Astrocyte (in vitro differentiated cells and primary cell): ENCODE measurements at regions not wholly inside any gene's neighbourhood (a gene's known extent, or its start where the extent isn't known, plus 50 kb on each side); places are given as distances from the start of the nearest gene placed in this dataset.

ENCODE experiments used
- DNase-seq: peaks from one replicate; pipeline ENCODE4 v3.0.0-alpha.2; 2010; ENCODE audit warnings: low read depth
- FAIRE-seq: peaks from 2 replicates; lab custom pipeline; 2011; peaks lifted over from hg19 to GRCh38; lab: Jason Lieb, UNC
- H2AFZ ChIP-seq: 2 replicates; pipeline ENCODE4 v1.6.0; 2012; ENCODE audit warnings: low read depth, low read length, inconsistent platforms
- H3K27ac ChIP-seq: 2 replicates; pipeline ENCODE4 v1.5.1; 2011; ENCODE audit warnings: low read depth, low read length, inconsistent platforms
- H3K27me3 ChIP-seq: 2 replicates; pipeline ENCODE4 v1.6.0; 2011; ENCODE audit warnings: low read length, inconsistent platforms; ENCODE audit not compliant: insufficient read depth
- H3K36me3 ChIP-seq: 2 replicates; pipeline ENCODE4 v1.5.1; 2011; ENCODE audit warnings: low read length, inconsistent platforms; ENCODE audit not compliant: insufficient read depth
- H3K4me1 ChIP-seq: 2 replicates; pipeline ENCODE4 v1.5.1; 2011; ENCODE audit warnings: low read length, inconsistent platforms; ENCODE audit not compliant: insufficient read depth
- H3K4me2 ChIP-seq: 2 replicates; pipeline ENCODE4 v1.6.0; 2012; ENCODE audit warnings: low read length, inconsistent platforms
- H3K4me3 ChIP-seq: 2 replicates; pipeline ENCODE4 v1.5.1; 2011; ENCODE audit warnings: low read depth, mild to moderate bottlenecking, low read length, inconsistent platforms; ENCODE audit not compliant: insufficient read depth
- H3K79me2 ChIP-seq: 2 replicates; pipeline ENCODE4 v1.6.0; 2012; ENCODE audit warnings: mild to moderate bottlenecking, low read length, inconsistent platforms; ENCODE audit not compliant: insufficient read depth
- H3K9ac ChIP-seq: 2 replicates; pipeline ENCODE4 v1.6.0; 2012; ENCODE audit warnings: mild to moderate bottlenecking, low read length, inconsistent platforms
- H3K9me3 ChIP-seq: 2 replicates; pipeline ENCODE4 v1.5.1; 2012; ENCODE audit warnings: low read depth, mild to moderate bottlenecking, low read length, inconsistent platforms; ENCODE audit not compliant: insufficient read depth
- H4K20me1 ChIP-seq: 2 replicates; pipeline ENCODE4 v1.6.0; 2012; ENCODE audit warnings: low read length, inconsistent platforms; ENCODE audit not compliant: insufficient read depth
- H3K27ac Mint-ChIP-seq: one replicate; pipeline ENCODE4 v1.8.0; 2021; ENCODE audit warnings: mild to moderate bottlenecking, mixed read lengths; ENCODE audit not compliant: unreplicated experiment
- H3K27me3 Mint-ChIP-seq: one replicate; pipeline ENCODE4 v1.8.0; 2021; ENCODE audit warnings: low read depth, mixed read lengths; ENCODE audit not compliant: unreplicated experiment
- H3K36me3 Mint-ChIP-seq: one replicate; pipeline ENCODE4 v1.8.0; 2021; ENCODE audit warnings: low read depth, mixed read lengths; ENCODE audit not compliant: unreplicated experiment
- H3K4me1 Mint-ChIP-seq: one replicate; pipeline ENCODE4 v1.8.0; 2021; ENCODE audit warnings: low read depth, mixed read lengths; ENCODE audit not compliant: unreplicated experiment
- H3K4me3 Mint-ChIP-seq: one replicate; pipeline ENCODE4 v1.8.0; 2021; ENCODE audit warnings: mild to moderate bottlenecking, moderate library complexity, mixed read lengths; ENCODE audit not compliant: unreplicated experiment
- H3K9me3 Mint-ChIP-seq: one replicate; pipeline ENCODE4 v1.8.0; 2021; ENCODE audit warnings: mild to moderate bottlenecking, mixed read lengths; ENCODE audit not compliant: unreplicated experiment
- CTCF ChIP-seq: IDR thresholded peaks from 2 replicates; pipeline ENCODE4 v1.5.1; 2011; ENCODE audit warnings: low read depth, mild to moderate bottlenecking, inconsistent platforms, low read length, moderate library complexity; ENCODE audit not compliant: insufficient read depth
- EZH2 ChIP-seq: IDR thresholded peaks from 2 replicates; pipeline ENCODE4 v1.6.1; 2012; ENCODE audit warnings: mild to moderate bottlenecking, low read length, inconsistent platforms; ENCODE audit not compliant: insufficient read depth

- no peak overlapping the region for H3K9ac ChIP-seq
- no peak overlapping the region for H3K4me2 ChIP-seq
- no peaks in the 10 kb centered on the region for H3K36me3 ChIP-seq
- H3K9me3 Mint-ChIP-seq = no peaks in the 10 kb centered on the region
- no peak overlapping the region for H3K27ac Mint-ChIP-seq
- DNase-seq (no peak), FAIRE-seq (no peak)
- H4K20me1 ChIP-seq = no peaks in the 10 kb centered on the region
- no peaks in the 10 kb centered on the region for H3K4me1 ChIP-seq
- H2AFZ ChIP-seq = no peak overlapping the region
- no peaks in the 10 kb centered on the region for H3K36me3 Mint-ChIP-seq
- H3K4me3 Mint-ChIP-seq = no peak overlapping the region
- no peaks in the 10 kb centered on the region for H3K9me3 ChIP-seq
- TF ChIP-seq CTCF = no peak
- no peak for TF ChIP-seq EZH2
- H3K79me2 ChIP-seq = no peaks in the 10 kb centered on the region
- H3K27me3 Mint-ChIP-seq = no peaks in the 10 kb centered on the region
- H3K4me3 ChIP-seq = no peak overlapping the region
- no peak overlapping the region for H3K27ac ChIP-seq
- no peaks in the 10 kb centered on the region for H3K4me1 Mint-ChIP-seq
- H3K27me3 ChIP-seq = no peaks in the 10 kb centered on the region
These were observed 1216.0 kb upstream of the ALCAM start for GRCh38 chr3:104150724-104151123.

GRCh38 chr3:104154896-104155295, 1211.8 kb upstream of the ALCAM start:
- Mint-ChIP-seq H3K4me1 (no peaks in the 10 kb centered on the region), H3K27me3 (no peaks in the 10 kb centered on the region), H3K27ac (no peak overlapping the region), H3K4me3 (no peak overlapping the region), H3K36me3 (no peaks in the 10 kb centered on the region), H3K9me3 (no peaks in the 10 kb centered on the region)
- H3K79me2 ChIP-seq = no peaks in the 10 kb centered on the region
- no peak overlapping the region for H2AFZ ChIP-seq
- no peaks in the 10 kb centered on the region for H3K4me1 ChIP-seq
- no peak overlapping the region for H3K9ac ChIP-seq
- no peaks in the 10 kb centered on the region for H3K36me3 ChIP-seq
- DNase-seq (no peak), FAIRE-seq (no peak)
- no peaks in the 10 kb centered on the region for H3K9me3 ChIP-seq
- H3K4me2 ChIP-seq = no peak overlapping the region
- H3K27me3 ChIP-seq = no peaks in the 10 kb centered on the region
- H3K27ac ChIP-seq = no peak overlapping the region
- TF ChIP-seq EZH2 (no peak), CTCF (no peak)
- H3K4me3 ChIP-seq = no peak overlapping the region
- no peaks in the 10 kb centered on the region for H4K20me1 ChIP-seq

GRCh38 chr3:104165866-104166265, 1200.8 kb upstream of the ALCAM start:
- FAIRE-seq (no peak), DNase-seq (no peak)
- Histone ChIP-seq H3K79me2 (no peaks in the 10 kb centered on the region), H3K4me3 (no peak overlapping the region), H3K9me3 (peaks cover 10% of the 10 kb centered on the region), H2AFZ (no peak overlapping the region), H3K27ac (no peak overlapping the region), H3K36me3 (no peaks in the 10 kb centered on the region), H3K27me3 (no peaks in the 10 kb centered on the region), H4K20me1 (no peaks in the 10 kb centered on the region), H3K9ac (no peak overlapping the region), H3K4me1 (no peaks in the 10 kb centered on the region), H3K4me2 (no peak overlapping the region)
- no peaks in the 10 kb centered on the region for H3K4me1 Mint-ChIP-seq
- TF ChIP-seq CTCF (no peak), EZH2 (no peak)
- no peak overlapping the region for H3K4me3 Mint-ChIP-seq
- peaks cover 4% of the 10 kb centered on the region for H3K9me3 Mint-ChIP-seq
- no peaks in the 10 kb centered on the region for H3K27me3 Mint-ChIP-seq
- H3K27ac Mint-ChIP-seq = no peak overlapping the region
- H3K36me3 Mint-ChIP-seq = no peaks in the 10 kb centered on the region
